ENCODE measurements at regions not wholly inside any gene's neighbourhood (a gene's known extent, or its start where the extent isn't known, plus 50 kb on each side); places are given as distances from the start of the nearest gene placed in this dataset.

GRCh38 chr7:155371331-155371883 is 73.7 kb downstream of the INSIG1 start:
- TF ChIP-seq, protein P1, sequence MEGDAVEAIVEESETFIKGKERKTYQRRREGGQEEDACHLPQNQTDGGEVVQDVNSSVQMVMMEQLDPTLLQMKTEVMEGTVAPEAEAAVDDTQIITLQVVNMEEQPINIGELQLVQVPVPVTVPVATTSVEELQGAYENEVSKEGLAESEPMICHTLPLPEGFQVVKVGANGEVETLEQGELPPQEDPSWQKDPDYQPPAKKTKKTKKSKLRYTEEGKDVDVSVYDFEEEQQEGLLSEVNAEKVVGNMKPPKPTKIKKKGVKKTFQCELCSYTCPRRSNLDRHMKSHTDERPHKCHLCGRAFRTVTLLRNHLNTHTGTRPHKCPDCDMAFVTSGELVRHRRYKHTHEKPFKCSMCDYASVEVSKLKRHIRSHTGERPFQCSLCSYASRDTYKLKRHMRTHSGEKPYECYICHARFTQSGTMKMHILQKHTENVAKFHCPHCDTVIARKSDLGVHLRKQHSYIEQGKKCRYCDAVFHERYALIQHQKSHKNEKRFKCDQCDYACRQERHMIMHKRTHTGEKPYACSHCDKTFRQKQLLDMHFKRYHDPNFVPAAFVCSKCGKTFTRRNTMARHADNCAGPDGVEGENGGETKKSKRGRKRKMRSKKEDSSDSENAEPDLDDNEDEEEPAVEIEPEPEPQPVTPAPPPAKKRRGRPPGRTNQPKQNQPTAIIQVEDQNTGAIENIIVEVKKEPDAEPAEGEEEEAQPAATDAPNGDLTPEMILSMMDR (conservative IDR thresholded peaks at IDR 0.05 in 1 of 2, IDR thresholded peaks at IDR 0.05 in 1 of 2; ENCODE audit: low read depth in 1 of 2, low read length in 2 of 2) = no peak
- TF ChIP-seq EZH2 (IDR thresholded peaks at IDR 0.05; ENCODE audit: low read length, missing control alignments) = peak; percentile 11

Measured in fibroblast of lung (primary cell).